ENCODE measurements at regions not wholly inside any gene's neighbourhood (a gene's known extent, or its start where the extent isn't known, plus 50 kb on each side); places are given as distances from the start of the nearest gene placed in this dataset.

GRCh38 chr10:61301575-61301974 is 151.6 kb downstream of the TMEM26 start:
- Histone ChIP-seq H3K4me3 (no peak overlapping the region), H3K27ac (no peak overlapping the region), H3K4me1 (no peaks in the 10 kb centered on the region), H3K27me3 (ENCODE audit: insufficient read depth in 3 of 3, low read length in 2 of 3) (no peaks in the 10 kb centered on the region), H3K36me3 (ENCODE audit: insufficient read depth in 1 of 2, low read depth in 1 of 2) (no peaks in the 10 kb centered on the region), H3K9me3 (peaks cover 8% of the 10 kb centered on the region)
- no peak for DNase-seq
- 46 to 56% (median 55%) methylated on average over 2 of the region's 2 CpGs for WGBS, 3 donors
- intact Hi-C loops (cut with DNase I), result no loop called here
- no peak for ATAC-seq
- no peak for TF ChIP-seq CTCF (IDR thresholded peaks at IDR 0.05)

- H3K27ac ChIP-seq, result no peak overlapping the region
- WGBS, 3 donors, result 80 to 87% (median 86%) methylated on average over 3 of the region's 3 CpGs
- H3K27me3 ChIP-seq (ENCODE audit: insufficient read depth in 3 of 3, low read length in 2 of 3), result no peaks in the 10 kb centered on the region
- peaks cover 8% of the 10 kb centered on the region for H3K9me3 ChIP-seq
- DNase-seq (no peak), ATAC-seq (no peak)
- intact Hi-C loops (cut with DNase I), result no loop called here
- H3K4me3 ChIP-seq, result no peak overlapping the region
- no peaks in the 10 kb centered on the region for H3K36me3 ChIP-seq (ENCODE audit: insufficient read depth in 1 of 2, low read depth in 1 of 2)
- H3K4me1 ChIP-seq, result no peaks in the 10 kb centered on the region
- TF ChIP-seq CTCF (IDR thresholded peaks at IDR 0.05), result no peak
These were observed 153.3 kb downstream of the TMEM26 start for GRCh38 chr10:61299841-61300240.

GRCh38 chr10:61299156-61299555 is 154.0 kb downstream of the TMEM26 start:
- ATAC-seq, result no peak
- no peak for TF ChIP-seq CTCF (IDR thresholded peaks at IDR 0.05)

GRCh38 chr10:61298194-61298593 is 155.0 kb downstream of the TMEM26 start:
- H3K27me3 ChIP-seq (ENCODE audit: insufficient read depth in 3 of 3, low read length in 2 of 3), result no peaks in the 10 kb centered on the region
- TF ChIP-seq CTCF (IDR thresholded peaks at IDR 0.05), result no peak
- peaks cover 8% of the 10 kb centered on the region for H3K9me3 ChIP-seq
- no peak for DNase-seq
- no peaks in the 10 kb centered on the region for H3K36me3 ChIP-seq (ENCODE audit: insufficient read depth in 1 of 2, low read depth in 1 of 2)
- no peak overlapping the region for H3K27ac ChIP-seq
- H3K4me3 ChIP-seq, result no peak overlapping the region
- 85 to 94% (median 94%) methylated on average over 3 of the region's 3 CpGs for WGBS, 3 donors
- H3K4me1 ChIP-seq, result no peaks in the 10 kb centered on the region
- intact Hi-C loops (cut with DNase I), result no loop called here
- ATAC-seq, result no peak

More at GRCh38 chr10:61299156-61299555, 154.0 kb downstream of the TMEM26 start:
- WGBS, 3 donors, result 95 to 98% (median 96%) methylated on average over 2 of the region's 2 CpGs
- no peak for DNase-seq
- no peaks in the 10 kb centered on the region for H3K4me1 ChIP-seq
- no peaks in the 10 kb centered on the region for H3K27me3 ChIP-seq (ENCODE audit: insufficient read depth in 3 of 3, low read length in 2 of 3)
- H3K4me3 ChIP-seq, result no peak overlapping the region
- intact Hi-C loops (cut with DNase I), result no loop called here
- no peak overlapping the region for H3K27ac ChIP-seq
- H3K36me3 ChIP-seq (ENCODE audit: insufficient read depth in 1 of 2, low read depth in 1 of 2), result no peaks in the 10 kb centered on the region
- peaks cover 8% of the 10 kb centered on the region for H3K9me3 ChIP-seq

GRCh38 chr10:61296161-61296560 is 157.0 kb downstream of the TMEM26 start:
- no peak for TF ChIP-seq CTCF (IDR thresholded peaks at IDR 0.05)
- no peaks in the 10 kb centered on the region for H3K36me3 ChIP-seq (ENCODE audit: insufficient read depth in 1 of 2, low read depth in 1 of 2)
- peaks cover 8% of the 10 kb centered on the region for H3K9me3 ChIP-seq
- intact Hi-C loops (cut with DNase I), result no loop called here
- H3K4me3 ChIP-seq, result no peak overlapping the region
- H3K27ac ChIP-seq, result no peak overlapping the region
- DNase-seq, result no peak
- no peaks in the 10 kb centered on the region for H3K27me3 ChIP-seq (ENCODE audit: insufficient read depth in 3 of 3, low read length in 2 of 3)
- ATAC-seq, result no peak
- no peaks in the 10 kb centered on the region for H3K4me1 ChIP-seq
